ENCODE measurements at regions not wholly inside any gene's neighbourhood (a gene's known extent, or its start where the extent isn't known, plus 50 kb on each side); places are given as distances from the start of the nearest gene placed in this dataset.
A peak's percentile ranks its signal among the peaks of the same experiment; 100 is the strongest.
"Not testable (repeated sequence)": the region's sequence is repeated elsewhere in the genome, so short reads cannot be mapped to it uniquely, and the experiment has no call there.

- DNase-seq (ENCODE audit: low spot score): no peak
Observed at GRCh38 chr4:128565565-128566186, 243.8 kb upstream of the JADE1 start.

DNA sequence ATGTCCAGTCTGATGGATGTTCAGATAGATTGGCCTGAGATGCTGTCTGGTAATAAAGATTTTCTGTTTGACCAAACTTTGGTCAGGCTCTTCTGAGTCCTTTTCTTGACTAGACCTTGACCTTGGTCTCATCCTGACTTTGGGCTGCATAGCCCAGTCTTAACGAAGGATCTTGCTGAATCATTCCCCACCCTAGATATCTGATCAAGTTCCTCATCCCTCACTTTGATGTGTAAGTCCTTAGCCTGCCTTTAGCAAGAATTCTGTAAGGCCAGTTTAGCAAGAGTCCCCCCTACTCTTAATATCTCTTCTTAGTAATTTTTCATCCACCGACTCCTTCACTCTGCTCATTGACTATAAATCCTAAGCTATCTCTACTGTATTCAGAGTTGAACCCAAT lies 244.4 kb upstream of the JADE1 start:
- DNase-seq (ENCODE audit: low spot score): no peak

GRCh38 chr4:128564081-128564630 lies 245.3 kb upstream of the JADE1 start:
- no peak for DNase-seq (ENCODE audit: low spot score)

- DNase-seq (ENCODE audit: low spot score): no peak
Observed at GRCh38 chr4:128560754-128561495, 248.6 kb upstream of the JADE1 start.

- no peak for DNase-seq (ENCODE audit: low spot score)
Observed at GRCh38 chr4:128558896-128559679, 250.4 kb upstream of the JADE1 start.

GRCh38 chr4:128556756-128557155 lies 252.7 kb upstream of the JADE1 start:
- DNase-seq (ENCODE audit: low spot score): no peak

DNA sequence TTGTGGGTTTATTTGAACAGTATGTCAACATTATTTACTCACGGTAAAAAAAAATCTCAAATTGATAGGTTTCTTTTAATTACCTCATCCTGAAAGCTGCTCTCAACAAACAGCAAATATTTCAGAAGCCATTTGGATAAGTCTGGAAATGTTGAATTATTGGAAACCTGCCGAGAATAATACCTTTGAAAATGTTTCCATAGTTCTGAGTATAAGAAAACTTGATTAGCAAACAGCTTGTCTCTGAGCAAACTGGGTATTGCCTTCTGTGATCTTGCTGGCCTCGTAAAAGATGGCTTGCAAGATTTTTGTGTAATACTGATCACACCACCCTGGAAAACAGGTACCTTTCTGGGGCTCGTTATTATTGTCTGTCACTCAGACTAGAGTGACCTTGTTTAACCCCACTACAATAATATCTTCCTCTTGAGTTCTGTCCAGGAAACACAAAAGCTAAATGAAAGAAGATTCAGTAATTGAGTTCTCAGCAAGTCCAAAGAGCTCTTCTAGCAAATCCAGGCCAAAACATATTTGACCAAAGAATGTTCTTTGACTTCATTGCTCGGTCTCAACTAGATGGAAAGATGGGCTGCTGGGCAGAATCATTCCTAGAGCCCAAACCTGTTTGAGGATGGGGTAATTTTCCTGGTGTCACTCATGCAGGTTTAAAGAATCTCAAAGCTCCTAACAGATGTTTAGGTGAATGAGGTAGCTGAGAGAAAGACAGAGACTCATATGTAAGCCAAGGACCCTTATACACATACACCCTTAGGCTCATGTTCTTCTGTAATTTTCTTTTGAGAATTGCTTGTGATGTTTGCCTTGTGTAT lies 255.6 kb upstream of the JADE1 start:
- peak; percentile 24 for DNase-seq (ENCODE audit: low spot score)

GRCh38 chr4:128552586-128552907 lies 257.0 kb upstream of the JADE1 start:
- no peak for DNase-seq (ENCODE audit: low spot score)

DNA sequence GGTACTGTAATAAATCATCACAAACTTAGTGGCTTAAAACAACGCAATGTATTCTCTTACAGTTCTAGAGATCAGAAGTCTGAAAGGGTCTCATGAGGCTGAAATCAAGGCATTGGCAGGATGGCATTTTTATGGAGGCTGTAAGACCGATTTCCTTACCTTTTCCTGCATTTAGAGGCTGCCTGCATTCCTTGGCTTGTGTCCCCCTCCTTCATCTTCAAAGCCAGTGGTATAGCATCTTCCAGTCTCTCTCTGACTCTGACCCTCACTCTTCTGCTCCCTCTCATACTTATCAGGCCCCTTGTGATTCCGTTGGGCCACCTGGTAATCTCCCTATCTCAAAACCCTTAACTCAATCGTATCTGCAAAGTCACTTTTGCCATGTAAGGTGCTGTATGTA lies 258.2 kb upstream of the JADE1 start:
- no peak for DNase-seq (ENCODE audit: low spot score)

GRCh38 chr4:128550060-128550459 lies 259.4 kb upstream of the JADE1 start:
- no peak for DNase-seq (ENCODE audit: low spot score)

GRCh38 chr4:128549636-128550035 lies 259.9 kb upstream of the JADE1 start:
- DNase-seq (ENCODE audit: low spot score): no peak

GRCh38 chr4:128548381-128548780 lies 260.8 kb upstream of the PGRMC2 start:
- no peak for DNase-seq (ENCODE audit: low spot score)

- no peak for DNase-seq (ENCODE audit: low spot score)
Observed at GRCh38 chr4:128544272-128544671, 256.7 kb upstream of the PGRMC2 start.

DNA sequence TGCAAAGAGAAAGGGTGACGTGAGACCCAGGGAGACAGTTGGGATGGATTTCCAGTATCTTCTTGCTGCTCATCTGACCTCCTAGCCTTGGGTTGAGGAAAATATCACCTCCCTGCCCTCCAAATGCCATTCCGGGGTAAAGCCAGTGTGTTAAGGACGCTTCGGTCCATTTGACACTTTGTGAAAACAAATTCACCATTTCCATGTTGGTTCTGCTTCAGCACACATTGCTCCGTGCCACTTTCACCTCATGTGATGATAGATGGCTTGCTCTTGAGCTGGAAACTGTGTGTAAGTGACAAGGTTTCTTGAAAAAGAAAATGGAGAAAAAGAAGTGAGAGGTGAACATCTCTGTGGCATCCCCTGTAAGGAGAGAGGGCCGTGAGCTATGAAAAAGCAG lies 256.1 kb upstream of the PGRMC2 start:
- DNase-seq (ENCODE audit: low spot score): no peak

GRCh38 chr4:128542047-128542446 lies 254.4 kb upstream of the PGRMC2 start:
- DNase-seq (ENCODE audit: low spot score): no peak

DNA sequence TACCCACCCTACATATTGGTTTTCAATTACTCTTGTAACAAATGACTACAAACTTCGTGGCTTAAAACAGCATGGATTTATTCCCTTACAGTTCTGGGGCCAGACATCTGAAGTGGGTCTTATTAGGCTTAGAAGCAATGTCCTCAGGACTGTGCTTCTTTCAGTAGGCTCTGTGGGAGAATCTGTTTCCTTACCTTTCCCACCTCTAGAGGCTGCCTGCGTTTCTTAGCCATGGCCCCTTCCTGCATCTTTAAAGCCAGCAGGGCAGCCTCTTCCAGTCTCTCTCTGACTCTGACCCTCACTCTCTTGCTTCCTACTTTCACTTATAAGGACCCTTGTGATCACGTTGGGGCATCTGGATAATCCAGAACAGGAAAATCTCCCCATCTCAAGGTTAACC lies 252.5 kb upstream of the PGRMC2 start:
- DNase-seq (ENCODE audit: low spot score): no peak

- no peak for DNase-seq (ENCODE audit: low spot score)
Observed at GRCh38 chr4:128538111-128538882, 250.7 kb upstream of the PGRMC2 start.

- no peak for DNase-seq (ENCODE audit: low spot score)
Observed at GRCh38 chr4:128536746-128537145, 249.1 kb upstream of the PGRMC2 start.

DNA sequence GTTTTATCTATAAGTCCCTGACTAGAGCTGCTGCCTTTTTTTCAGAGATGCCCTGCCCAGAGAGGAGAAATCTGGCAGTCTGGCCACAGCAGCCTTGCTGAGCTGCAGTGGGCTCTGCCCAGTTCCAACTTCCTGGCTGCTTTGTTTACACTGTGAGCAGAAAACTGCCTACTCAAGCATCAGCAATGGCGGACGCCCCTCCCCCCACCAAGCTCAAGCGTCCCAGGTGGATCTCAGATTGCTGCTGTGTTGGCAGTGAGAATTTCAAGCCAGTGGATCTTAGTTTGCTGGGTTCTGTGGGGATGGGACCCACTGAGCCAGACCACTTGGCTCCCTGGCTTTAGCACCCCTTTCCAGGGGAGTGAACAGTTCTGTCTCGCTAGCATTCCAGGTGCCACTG lies 247.9 kb upstream of the PGRMC2 start:
- not testable (repeated sequence) for DNase-seq (ENCODE audit: low spot score)

DNA sequence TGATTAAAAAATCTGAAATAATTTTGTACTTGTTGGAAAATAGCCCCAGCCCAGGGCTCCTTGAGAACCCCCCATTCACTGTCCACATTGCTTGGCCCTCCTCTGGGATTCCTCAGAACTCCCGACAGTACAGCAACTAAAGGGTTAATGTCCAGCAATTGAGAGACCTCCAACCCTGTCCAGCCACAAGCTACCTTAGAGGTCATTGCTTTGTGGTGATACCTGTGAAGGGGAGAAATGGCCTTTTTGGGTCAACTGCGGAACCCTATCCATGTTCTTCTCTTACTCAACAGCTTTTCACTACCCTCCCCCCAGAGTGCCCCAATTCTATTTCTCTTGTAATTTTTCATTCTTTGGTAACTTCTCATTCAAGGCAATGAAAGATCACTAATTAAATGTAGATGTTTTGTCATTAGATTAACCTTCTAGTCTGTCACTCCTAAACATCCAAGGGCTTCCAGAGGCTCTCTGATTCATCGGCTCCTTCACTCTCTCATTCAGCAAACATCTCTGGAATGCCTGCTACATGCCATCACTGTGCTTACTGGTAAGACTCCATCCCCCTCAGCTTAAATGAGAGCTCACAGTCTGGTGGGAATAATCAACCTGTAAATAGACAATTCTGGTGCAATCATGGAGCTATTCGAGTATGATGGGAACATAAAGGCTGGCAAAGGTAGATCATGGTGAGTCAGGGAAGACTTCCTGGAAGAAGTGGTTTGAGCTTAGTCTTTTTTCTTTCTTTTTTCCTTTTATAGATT lies 241.4 kb upstream of the PGRMC2 start:
- peak; percentile 88 for DNase-seq (ENCODE audit: low spot score)
